Astrocyte of the spinal cord (primary cell): ENCODE measurements at regions not wholly inside any gene's neighbourhood (a gene's known extent, or its start where the extent isn't known, plus 50 kb on each side); places are given as distances from the start of the nearest gene placed in this dataset.

Experiments
- DNase-seq: peaks from one replicate; pipeline ENCODE4 v3.0.0; 2011; ENCODE audit warnings: low read depth, low spot score
- H3K4me3 ChIP-seq: 2 replicates; pipeline ENCODE4 v1.5.1; 2011; ENCODE audit warnings: low read depth, mild to moderate bottlenecking, low read length, moderate library complexity
- CTCF ChIP-seq: IDR thresholded peaks from 2 replicates; pipeline ENCODE4 v1.5.1; 2012; ENCODE audit warnings: low read depth, mild to moderate bottlenecking, low read length, inconsistent platforms
- in situ Hi-C: cut with HindIII; loops from 2 replicates; pipeline ENCODE4 v1.10.0; 2017; ENCODE audit warnings: low sequenced_read_pairs

- H3K4me3 ChIP-seq = no peak overlapping the region
- no peak for DNase-seq
- TF ChIP-seq CTCF = no peak
- in situ Hi-C loops = no loop called here
Measured at GRCh38 chr10:2427412-2427811, 639.9 kb upstream of the PFKP start.

- in situ Hi-C loops = no loop called here
- no peak for DNase-seq
- no peak for TF ChIP-seq CTCF
- H3K4me3 ChIP-seq = no peak overlapping the region
Measured at GRCh38 chr10:2425320-2425719, 642.0 kb upstream of the PFKP start.

- in situ Hi-C loops = no loop called here
- no peak for DNase-seq
- TF ChIP-seq CTCF = no peak
- no peak overlapping the region for H3K4me3 ChIP-seq
Measured at GRCh38 chr10:2414562-2414961, 652.8 kb upstream of the PFKP start.

- in situ Hi-C loops = no loop called here
- TF ChIP-seq CTCF = no peak
- no peak overlapping the region for H3K4me3 ChIP-seq
- DNase-seq = no peak
Measured at GRCh38 chr10:2414039-2414438, 653.3 kb upstream of the PFKP start.

GRCh38 chr10:2410049-2410448 lies 657.3 kb upstream of the PFKP start:
- no peak overlapping the region for H3K4me3 ChIP-seq
- in situ Hi-C loops = no loop called here
- no peak for TF ChIP-seq CTCF
- no peak for DNase-seq

- in situ Hi-C loops = no loop called here
Measured at GRCh38 chr10:2401459-2401858, 664.1 kb upstream of the ADARB2 start.

More at GRCh38 chr10:2401459-2401858, 664.1 kb upstream of the ADARB2 start:
- no peak for DNase-seq
- no peak for TF ChIP-seq CTCF
- H3K4me3 ChIP-seq = no peak overlapping the region
